ENCODE measurements at regions not wholly inside any gene's neighbourhood (a gene's known extent, or its start where the extent isn't known, plus 50 kb on each side); places are given as distances from the start of the nearest gene placed in this dataset.

DNA sequence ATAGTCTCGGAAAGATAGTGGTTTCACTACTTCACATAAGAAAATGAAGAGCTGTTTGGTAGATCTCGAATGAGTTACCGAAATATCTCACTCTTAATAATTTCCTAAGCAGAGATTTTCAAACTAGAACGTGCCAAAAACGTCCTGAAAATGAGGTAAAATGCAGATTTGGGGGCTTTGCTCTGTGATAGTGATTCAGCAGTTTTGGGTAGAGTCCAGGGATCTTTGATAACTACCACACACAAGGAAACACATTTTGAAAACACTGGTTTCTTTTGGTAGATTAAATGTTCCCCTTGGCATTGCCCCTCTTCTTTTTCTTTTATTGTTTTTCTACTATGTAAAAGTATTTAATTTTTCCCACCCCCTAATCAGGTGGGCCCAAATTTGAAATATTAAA lies 125.9 kb downstream of the EBLN2 start:
- TF ChIP-seq, protein P1, sequence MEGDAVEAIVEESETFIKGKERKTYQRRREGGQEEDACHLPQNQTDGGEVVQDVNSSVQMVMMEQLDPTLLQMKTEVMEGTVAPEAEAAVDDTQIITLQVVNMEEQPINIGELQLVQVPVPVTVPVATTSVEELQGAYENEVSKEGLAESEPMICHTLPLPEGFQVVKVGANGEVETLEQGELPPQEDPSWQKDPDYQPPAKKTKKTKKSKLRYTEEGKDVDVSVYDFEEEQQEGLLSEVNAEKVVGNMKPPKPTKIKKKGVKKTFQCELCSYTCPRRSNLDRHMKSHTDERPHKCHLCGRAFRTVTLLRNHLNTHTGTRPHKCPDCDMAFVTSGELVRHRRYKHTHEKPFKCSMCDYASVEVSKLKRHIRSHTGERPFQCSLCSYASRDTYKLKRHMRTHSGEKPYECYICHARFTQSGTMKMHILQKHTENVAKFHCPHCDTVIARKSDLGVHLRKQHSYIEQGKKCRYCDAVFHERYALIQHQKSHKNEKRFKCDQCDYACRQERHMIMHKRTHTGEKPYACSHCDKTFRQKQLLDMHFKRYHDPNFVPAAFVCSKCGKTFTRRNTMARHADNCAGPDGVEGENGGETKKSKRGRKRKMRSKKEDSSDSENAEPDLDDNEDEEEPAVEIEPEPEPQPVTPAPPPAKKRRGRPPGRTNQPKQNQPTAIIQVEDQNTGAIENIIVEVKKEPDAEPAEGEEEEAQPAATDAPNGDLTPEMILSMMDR (IDR thresholded peaks at IDR 0.05) = no peak
- no peak for TF ChIP-seq POLR2A (IDR thresholded peaks at IDR 0.05)

All from heart left ventricle (tissue), 13 donors.